Right lobe of liver (tissue), 6 donors: ENCODE measurements at regions not wholly inside any gene's neighbourhood (a gene's known extent, or its start where the extent isn't known, plus 50 kb on each side); places are given as distances from the start of the nearest gene placed in this dataset.
A peak's percentile ranks its signal among the peaks of the same experiment; 100 is the strongest.
"Not testable (repeated sequence)": the region's sequence is repeated elsewhere in the genome, so short reads cannot be mapped to it uniquely, and the experiment has no call there.

ENCODE experiments used
- ATAC-seq, 4 donors: fragments of 200-7000 bp; cut with Tn5 transposase; one replicate each; pipeline ENCODE4 v1.9.1; 2020; ENCODE audit warnings: mild to moderate bottlenecking in 4 of 4, moderate library complexity in 4 of 4
- DNase-seq, 3 donors: peaks; one replicate each; pipeline ENCODE4 v3.0.0-alpha.2; 2020
- H3K27ac ChIP-seq, 3 donors: fragments of 200-600 bp; one replicate each; pipeline ENCODE4 v1.8.0; 2022
- H3K27me3 ChIP-seq, 2 donors: fragments of 200-600 bp; one replicate each; pipeline ENCODE4 v1.8.0; 2022
- H3K36me3 ChIP-seq, 4 donors: fragments of 200-600 bp; sonication (generic) in 1 of 4; one replicate each; pipeline versions ENCODE4 v1.5.1 to v1.8.0; 2017 to 2022; ENCODE audit warnings: control low read depth in 1 of 4
- H3K4me1 ChIP-seq, 4 donors: fragments of 200-600 bp; sonication (generic) in 1 of 4; one replicate each; pipeline versions ENCODE4 v1.5.1 to v1.8.0; 2017 to 2022; ENCODE audit warnings: control low read depth in 1 of 4
- H3K4me3 ChIP-seq, 3 donors: fragments of 200-600 bp; one replicate each; pipeline ENCODE4 v1.8.0; 2022
- H3K9me3 ChIP-seq, 4 donors: fragments of 200-600 bp; sonication (generic) in 1 of 4; one replicate each; pipeline versions ENCODE4 v1.5.1 to v1.8.0; 2017 to 2022; ENCODE audit warnings: control low read depth in 1 of 4
- CTCF ChIP-seq, 4 donors: fragments of 200-600 bp in 3 of 4; fragments of 450-650 bp in 1 of 4; IDR thresholded peaks; one replicate each; pipeline versions ENCODE4 v1.5.1 to v1.8.0; 2016 to 2022; ENCODE audit warnings: antibody characterized with exemption in 4 of 4, mild to moderate bottlenecking in 2 of 4
- POLR2A ChIP-seq: fragments of 450-650 bp; IDR thresholded peaks from one replicate; pipeline ENCODE4 v1.6.1; 2017; ENCODE audit warnings: antibody characterized with exemption, mild to moderate bottlenecking
- WGBS: methylation state at CpG from one replicate; pipeline ENCODE4 v1.1.6; 2018; ENCODE audit warnings: low coverage, low lambda C conversion rate; ENCODE audit not compliant: insufficient coverage; ENCODE audit errors: missing lambda C conversion rate; 5-methylcytosine and 5-hydroxymethylcytosine counted together
- intact Hi-C, 2 donors: fragments of 100-400 bp; cut with DNase I; formaldehyde crosslinking; loops; one replicate each; pipeline versions ENCODE4 v1.11.2 to v1.14.1; 2022
- donor health status: DM: no; HTN: yes; CAD: no.
- donor health status: DM: no; HTN: no; CAD: no.
- donor health status: DM: no; HTN: no; CAD: no.
- donor health status: DM: no; HTN: yes; CAD: no.
- donor health status: DM: no; HTN: yes; CAD: no.

DNA sequence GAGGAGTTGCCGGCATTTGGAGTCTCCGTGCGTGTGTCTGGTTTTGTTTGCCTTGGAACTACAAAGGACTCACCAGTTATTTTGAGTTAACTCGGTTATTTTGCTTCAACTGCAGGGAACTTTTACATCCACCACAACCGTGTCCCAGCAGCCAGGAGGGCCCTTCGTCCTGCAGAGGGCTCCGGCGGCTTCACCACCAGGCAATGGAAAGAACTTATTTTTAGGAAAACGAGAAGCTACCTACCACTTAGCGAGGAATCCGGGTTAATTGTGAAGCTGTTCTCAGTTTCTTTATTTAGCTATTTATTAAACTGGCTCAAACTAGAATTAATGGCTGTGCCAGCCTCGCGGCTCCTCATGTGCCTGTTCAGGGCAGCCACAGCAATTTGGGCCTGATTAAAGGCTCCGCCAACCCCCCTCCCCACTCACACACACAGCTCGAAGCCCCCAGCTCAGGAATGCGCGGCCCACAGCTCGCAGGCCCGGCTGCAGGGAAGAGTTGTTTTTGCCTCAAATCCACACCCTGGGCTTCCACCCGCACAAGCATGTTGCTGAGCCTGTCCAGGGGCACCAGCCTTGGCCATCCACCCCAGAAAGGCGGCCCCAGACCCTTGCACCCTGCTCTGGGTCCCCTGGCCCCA is 55.9 kb upstream of the FGF3 start:
- no peaks in the 10 kb centered on the region for H3K27me3 ChIP-seq
- intact Hi-C loops = no loop called here
- no peak overlapping the region for H3K27ac ChIP-seq
- no peaks in the 10 kb centered on the region for H3K9me3 ChIP-seq
- peak in 1 of 3 donors; percentile 33 for DNase-seq
- WGBS = 68% methylated on average over 19 of the region's 21 CpGs
- no peak for ATAC-seq
- no peaks in the 10 kb centered on the region for H3K36me3 ChIP-seq
- no peaks in the 10 kb centered on the region for H3K4me1 ChIP-seq
- H3K4me3 ChIP-seq = no peak overlapping the region
- TF ChIP-seq CTCF (IDR thresholded peaks at IDR 0.05) = no peak
- TF ChIP-seq POLR2A = no peak

DNA sequence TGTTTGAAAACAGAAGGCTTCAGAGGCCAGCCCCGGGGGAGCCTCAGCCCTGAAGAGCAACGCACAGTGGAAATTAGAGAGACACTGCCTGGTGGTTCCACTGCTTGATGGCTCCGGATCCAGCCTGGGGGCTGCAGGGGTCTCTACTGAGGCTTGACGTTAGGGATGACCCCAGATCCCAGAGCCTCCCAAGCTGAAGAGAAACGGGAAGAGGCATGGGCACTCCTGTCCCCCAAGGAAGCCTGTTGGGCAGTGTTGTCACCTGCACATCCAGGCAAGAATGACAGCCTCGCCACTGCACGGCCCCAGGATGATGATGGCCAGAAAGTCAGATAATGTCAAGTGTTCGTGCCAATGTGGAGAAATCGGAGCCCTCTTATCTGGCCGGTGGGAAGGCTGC is 56.8 kb upstream of the FGF3 start:
- Histone ChIP-seq H3K4me3 (no peak overlapping the region), H3K27ac (no peak overlapping the region), H3K9me3 (no peaks in the 10 kb centered on the region), H3K4me1 (no peaks in the 10 kb centered on the region), H3K27me3 (no peaks in the 10 kb centered on the region), H3K36me3 (no peaks in the 10 kb centered on the region)
- peak in 1 of 3 donors; percentile 27 for DNase-seq
- 88% methylated on average over 6 of the region's 10 CpGs for WGBS
- ATAC-seq = no peak
- intact Hi-C loops = no loop called here
- TF ChIP-seq CTCF (IDR thresholded peaks at IDR 0.05) (no peak), POLR2A (no peak)

- no peaks in the 10 kb centered on the region for H3K27me3 ChIP-seq
- no peak overlapping the region for H3K27ac ChIP-seq
- DNase-seq (peak in 1 of 3 donors; percentile 28), ATAC-seq (no peak)
- no peaks in the 10 kb centered on the region for H3K9me3 ChIP-seq
- no peaks in the 10 kb centered on the region for H3K4me1 ChIP-seq
- no peak overlapping the region for H3K4me3 ChIP-seq
- no peaks in the 10 kb centered on the region for H3K36me3 ChIP-seq
- intact Hi-C loops = no loop called here
- TF ChIP-seq CTCF (IDR thresholded peaks at IDR 0.05) (no peak), POLR2A (no peak)
- WGBS = 78% methylated on average over 6 of the region's 8 CpGs
These were observed 58.0 kb upstream of the FGF3 start for GRCh38 chr11:69877235-69877634.

DNA sequence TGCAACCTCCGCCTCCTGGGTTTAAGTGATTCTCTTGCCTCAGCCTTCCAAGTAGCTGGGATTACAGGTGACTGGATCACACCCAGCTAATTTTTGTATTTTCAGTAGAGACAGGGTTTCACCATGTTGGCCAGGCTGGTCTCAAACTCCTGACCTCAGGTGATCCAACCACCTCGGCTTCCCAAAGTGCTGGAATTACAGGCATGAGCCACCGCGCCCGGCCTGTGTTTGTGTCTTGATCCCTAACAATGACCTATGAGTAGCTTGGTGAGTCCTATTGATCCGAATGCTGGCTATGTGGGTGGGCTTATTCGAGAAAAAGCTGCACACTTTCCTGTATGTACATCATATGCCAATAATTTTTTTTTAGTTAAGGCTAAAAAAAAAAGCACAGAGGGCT is 58.5 kb upstream of the FGF3 start:
- H3K36me3 ChIP-seq, H3K27ac ChIP-seq, H3K4me1 ChIP-seq, H3K9me3 ChIP-seq, H3K4me3 ChIP-seq, intact Hi-C loops, DNase-seq, H3K27me3 ChIP-seq, ATAC-seq: not testable (repeated sequence)
- WGBS = 79% methylated on average over 3 of the region's 7 CpGs

DNA sequence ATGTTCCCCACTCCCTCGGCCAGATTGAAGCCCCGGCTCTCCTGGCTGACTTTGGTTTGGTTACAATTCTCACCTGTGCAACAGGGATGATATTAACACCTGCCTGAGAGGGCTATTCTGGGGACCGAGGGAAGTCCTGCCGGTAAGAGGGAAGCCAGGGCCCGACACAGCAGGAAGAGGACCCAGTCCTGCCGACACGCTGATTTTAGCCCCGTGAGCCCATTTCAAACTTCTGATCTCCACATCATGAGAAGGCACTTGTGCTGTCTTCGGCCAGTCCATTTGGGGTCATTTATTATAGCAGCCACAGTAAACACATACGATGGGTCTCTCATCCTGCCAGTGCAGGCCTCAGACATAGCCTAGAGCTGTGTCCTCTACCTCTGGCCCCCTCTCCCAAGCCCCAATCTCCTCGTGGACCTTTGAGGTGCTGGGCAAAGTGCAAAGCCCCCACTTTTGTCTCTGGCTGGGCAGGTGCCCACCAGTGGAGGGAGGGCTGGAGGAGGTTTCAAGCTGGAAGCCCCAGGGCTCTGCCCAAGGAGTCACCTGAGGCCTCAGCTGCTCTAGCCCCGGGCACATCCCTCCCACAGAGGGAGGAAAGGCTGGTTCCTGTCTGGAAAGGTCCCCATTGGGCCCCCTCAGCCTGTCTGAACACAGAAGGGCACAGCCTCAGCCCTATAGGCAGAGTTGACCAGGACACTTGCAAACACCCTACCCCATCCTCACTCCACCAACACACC is 59.1 kb upstream of the FGF3 start:
- H3K27ac ChIP-seq = no peak overlapping the region
- no peaks in the 10 kb centered on the region for H3K4me1 ChIP-seq
- H3K9me3 ChIP-seq = no peaks in the 10 kb centered on the region
- intact Hi-C loops = no loop called here
- ATAC-seq = no peak
- TF ChIP-seq POLR2A (no peak), CTCF (IDR thresholded peaks at IDR 0.05) (no peak)
- peak in 1 of 3 donors; percentile 26 for DNase-seq
- 17% methylated on average over 1 of the region's 12 CpGs for WGBS
- H3K27me3 ChIP-seq = no peaks in the 10 kb centered on the region
- H3K4me3 ChIP-seq = no peak overlapping the region
- H3K36me3 ChIP-seq = no peaks in the 10 kb centered on the region
